ENCODE measurements at regions not wholly inside any gene's neighbourhood (a gene's known extent, or its start where the extent isn't known, plus 50 kb on each side); places are given as distances from the start of the nearest gene placed in this dataset.

DNA sequence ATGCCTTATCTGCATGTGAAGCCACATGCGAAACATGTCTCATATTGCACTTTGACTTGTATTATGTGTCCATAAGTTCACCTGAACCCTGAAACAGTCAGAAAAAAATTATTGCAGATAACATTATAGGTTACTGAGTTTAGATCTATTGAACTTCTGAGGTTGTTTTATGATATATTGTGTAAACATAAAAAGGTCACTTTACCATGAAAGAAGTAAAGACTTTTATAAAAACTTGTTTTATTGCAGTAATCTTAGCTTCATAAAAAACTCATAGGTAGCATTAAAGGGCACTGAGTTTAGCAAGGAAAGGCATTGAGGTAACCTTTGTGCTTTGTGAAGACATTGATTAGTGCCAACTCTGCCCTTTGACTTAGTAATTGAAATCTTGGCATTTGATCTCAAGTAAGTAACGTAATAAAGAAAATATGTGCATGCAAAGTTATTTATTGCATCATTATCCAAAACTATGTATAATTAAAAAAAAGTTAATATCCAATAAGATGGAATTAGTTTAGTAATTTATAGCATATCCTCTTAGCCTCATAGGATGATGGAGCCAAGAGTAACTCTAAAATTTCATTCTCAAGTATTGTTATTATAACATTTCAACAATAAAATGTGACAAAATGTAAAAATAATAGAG, 313.3 kb upstream of the ATP2B1 start:
- DNase-seq (ENCODE audit: low read depth in 3 of 3, low spot score in 2 of 3), result no peak

- DNase-seq (ENCODE audit: low read depth in 3 of 3, low spot score in 2 of 3), result no peak
Observed at GRCh38 chr12:90020881-90021280, 312.2 kb upstream of the ATP2B1 start.

DNA sequence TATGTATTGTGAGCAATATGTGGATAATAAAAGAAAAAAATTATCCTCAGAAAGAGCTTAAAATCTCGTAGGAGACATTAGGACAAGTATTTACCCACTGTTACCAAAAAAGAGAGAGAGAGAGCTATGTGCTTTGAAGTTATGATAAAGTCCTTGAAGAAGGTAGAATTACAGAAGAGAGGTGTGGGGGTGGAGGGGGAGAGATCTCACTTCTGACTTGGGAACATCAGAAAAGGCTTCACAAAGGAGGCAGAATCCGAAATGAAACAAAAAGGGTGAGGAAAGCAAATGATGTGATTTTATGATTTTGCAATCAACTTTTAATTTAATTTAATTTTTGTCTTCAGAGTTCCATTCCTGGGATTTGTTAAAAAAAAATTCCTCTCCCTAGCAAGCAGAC, 311.8 kb upstream of the ATP2B1 start:
- DNase-seq (ENCODE audit: low read depth in 3 of 3, low spot score in 2 of 3), result no peak

DNA sequence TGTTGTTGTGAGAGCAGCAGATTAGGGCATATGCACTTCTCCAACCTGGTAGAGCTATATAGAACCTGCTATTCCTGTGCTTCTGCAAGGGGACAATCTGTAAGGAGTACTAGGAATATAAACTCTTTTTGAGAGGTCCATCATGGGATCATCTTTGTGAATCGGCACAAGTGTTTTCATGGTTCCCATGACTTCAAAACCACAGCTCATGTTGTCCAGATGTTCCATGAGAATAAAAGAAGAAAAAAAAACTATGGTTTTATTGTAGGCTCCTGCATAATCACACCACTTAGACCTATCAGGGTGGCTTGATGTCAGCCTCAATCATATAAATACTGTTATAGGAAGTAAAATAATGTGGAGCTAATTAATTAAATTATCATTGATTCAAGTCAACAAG, 311.4 kb upstream of the ATP2B1 start:
- DNase-seq (ENCODE audit: low read depth in 3 of 3, low spot score in 2 of 3), result no peak

DNA sequence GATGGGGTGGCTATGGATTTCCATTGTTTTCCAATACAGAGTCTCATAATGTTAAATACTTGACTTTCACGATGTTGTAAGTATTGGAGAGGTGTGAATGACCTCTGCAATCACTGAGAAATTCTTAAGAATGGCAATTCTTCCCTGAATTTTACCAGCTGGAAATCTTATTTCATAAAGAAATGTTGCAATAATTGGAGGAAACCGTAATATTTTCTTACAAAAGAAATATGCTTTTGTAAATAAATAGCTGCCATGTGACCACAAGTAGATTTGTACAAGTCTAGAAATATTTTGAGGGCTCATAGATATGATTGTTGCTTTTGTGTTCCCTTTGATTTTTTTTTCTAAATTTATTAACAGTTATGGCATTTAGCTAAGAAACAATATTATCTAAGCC, 308.7 kb upstream of the ATP2B1 start:
- DNase-seq (ENCODE audit: low read depth in 3 of 3, low spot score in 2 of 3), result no peak

GRCh38 chr12:90015228-90015627, 306.6 kb upstream of the ATP2B1 start:
- no peak for DNase-seq (ENCODE audit: low read depth in 3 of 3, low spot score in 2 of 3)

GRCh38 chr12:90013409-90013808, 304.8 kb upstream of the ATP2B1 start:
- DNase-seq (ENCODE audit: low read depth in 3 of 3, low spot score in 2 of 3), result no peak

DNA sequence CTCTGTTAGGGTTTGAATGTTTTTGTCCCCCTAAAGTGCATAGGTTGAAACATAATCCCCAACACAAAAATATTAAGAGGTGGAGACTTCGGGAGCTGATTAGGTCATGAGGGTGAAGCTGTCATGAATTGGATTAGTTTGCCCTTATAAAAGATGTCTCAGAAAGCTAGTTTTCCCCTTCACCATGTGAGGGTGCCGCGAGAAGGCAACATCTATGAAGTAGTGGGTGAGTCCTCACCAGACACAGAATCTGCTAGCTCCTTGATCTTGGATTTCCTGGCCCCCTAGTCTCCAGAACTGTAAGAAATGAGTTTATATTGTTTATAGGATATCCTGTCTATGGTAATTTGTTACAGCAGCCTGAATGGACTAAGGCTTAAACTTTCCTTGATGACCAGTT, 301.5 kb upstream of the ATP2B1 start:
- DNase-seq (ENCODE audit: low read depth in 3 of 3, low spot score in 2 of 3), result no peak

- DNase-seq (ENCODE audit: low read depth in 3 of 3, low spot score in 2 of 3), result no peak
Observed at GRCh38 chr12:90008277-90008676, 299.6 kb upstream of the ATP2B1 start.

GRCh38 chr12:90004319-90005074, 295.9 kb upstream of the ATP2B1 start:
- DNase-seq (ENCODE audit: low read depth in 3 of 3, low spot score in 2 of 3), result no peak

DNA sequence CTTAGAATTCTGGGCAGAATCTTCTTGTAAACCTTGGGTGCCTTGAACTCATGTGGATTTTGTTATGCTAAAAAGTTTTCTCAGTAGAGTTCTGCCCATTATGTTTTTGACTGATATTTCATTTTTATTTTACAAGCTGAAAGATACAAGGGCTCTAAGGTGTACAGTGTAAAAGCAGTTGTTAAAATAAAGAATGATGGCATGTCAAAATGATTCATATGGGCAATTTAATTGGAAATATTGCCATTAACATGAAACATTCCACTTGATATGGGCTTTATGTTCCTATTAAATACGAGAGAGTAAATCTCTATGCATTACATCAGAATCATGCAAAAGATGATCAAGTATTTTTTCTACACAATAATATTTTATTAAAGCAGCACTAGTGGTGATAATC, 295.1 kb upstream of the ATP2B1 start:
- no peak for DNase-seq (ENCODE audit: low read depth in 3 of 3, low spot score in 2 of 3)

- DNase-seq (ENCODE audit: low read depth in 3 of 3, low spot score in 2 of 3), result no peak
Observed at GRCh38 chr12:90000721-90001120, 292.1 kb upstream of the ATP2B1 start.

DNA sequence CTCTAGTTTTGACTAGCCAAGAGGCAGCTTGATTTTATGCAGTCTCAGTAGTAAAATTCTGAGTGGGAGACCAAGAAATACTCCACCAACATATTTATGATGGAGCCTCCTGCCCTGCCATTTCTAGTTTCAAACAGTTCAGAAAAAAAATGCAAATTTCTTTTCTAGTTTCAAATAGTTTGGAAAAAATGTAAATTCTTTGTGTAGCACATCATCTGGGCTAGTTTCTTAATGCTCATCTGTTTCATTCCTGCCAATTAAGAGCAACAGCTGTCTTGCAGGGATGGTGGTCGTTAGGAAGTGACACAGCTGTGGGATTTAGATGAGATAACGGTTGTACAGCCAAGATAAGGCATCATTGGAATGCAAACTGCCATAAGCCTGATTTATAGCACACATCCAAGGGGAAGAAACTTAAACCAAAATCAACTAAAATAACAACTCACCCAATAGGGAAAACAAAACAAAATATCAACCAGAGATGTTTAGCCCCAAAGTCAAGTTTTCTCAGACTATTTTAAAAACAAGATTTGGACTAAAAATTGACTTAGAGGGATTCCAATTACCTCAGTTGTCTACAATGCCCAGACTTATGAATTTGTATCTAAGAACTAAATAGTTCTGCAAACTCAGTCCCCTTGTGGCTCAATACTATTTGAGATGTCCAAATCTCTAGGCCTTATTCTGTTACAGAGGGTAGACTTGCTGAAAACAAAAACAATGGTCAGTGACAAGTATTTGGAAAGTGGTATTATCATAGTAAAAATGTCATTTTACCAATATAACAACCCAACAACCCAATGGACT, 291.3 kb upstream of the ATP2B1 start:
- no peak for DNase-seq (ENCODE audit: low read depth in 3 of 3, low spot score in 2 of 3)

DNA sequence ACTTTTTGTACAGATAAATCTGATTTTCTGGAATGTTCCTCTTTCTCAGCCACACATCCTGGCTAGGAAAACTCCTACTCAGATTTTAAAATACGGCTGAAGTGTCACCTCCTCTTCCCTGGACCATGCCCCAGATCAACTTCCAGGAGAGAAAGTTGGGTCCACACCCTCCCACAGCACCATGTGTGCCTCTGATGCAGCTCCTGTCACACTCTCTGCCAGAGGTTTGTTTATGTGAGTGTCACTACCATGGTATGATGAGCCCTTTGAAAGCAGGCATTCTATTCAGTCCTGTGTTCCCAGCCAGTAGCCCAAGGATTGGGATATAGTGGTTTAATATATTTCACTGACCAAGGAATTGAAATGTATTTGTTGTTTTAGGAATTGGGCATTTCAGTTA, 287.2 kb upstream of the ATP2B1 start:
- no peak for DNase-seq (ENCODE audit: low read depth in 3 of 3, low spot score in 2 of 3)

DNA sequence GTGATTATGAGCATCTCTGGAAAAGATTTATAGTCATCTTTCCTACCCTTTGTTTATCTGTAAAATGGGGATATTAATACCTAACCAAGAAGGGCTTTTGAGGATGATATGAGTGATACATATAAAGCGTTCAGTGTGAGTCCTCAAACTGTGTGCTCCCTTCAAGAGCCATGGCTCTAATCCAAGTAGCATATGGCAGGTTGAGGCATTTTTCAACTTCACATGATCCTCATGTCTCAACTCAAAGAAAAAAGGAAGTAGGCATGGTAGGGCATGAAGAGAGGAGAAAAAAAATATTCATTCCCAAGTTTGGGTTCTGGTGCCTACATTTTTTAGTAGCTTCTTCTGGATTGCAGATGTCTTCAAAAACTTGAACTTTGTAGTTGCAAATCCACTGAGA, 286.3 kb upstream of the ATP2B1 start:
- no peak for DNase-seq (ENCODE audit: low read depth in 3 of 3, low spot score in 2 of 3)

GRCh38 chr12:89993632-89994031, 285.0 kb upstream of the ATP2B1 start:
- no peak for DNase-seq (ENCODE audit: low read depth in 3 of 3, low spot score in 2 of 3)

DNA sequence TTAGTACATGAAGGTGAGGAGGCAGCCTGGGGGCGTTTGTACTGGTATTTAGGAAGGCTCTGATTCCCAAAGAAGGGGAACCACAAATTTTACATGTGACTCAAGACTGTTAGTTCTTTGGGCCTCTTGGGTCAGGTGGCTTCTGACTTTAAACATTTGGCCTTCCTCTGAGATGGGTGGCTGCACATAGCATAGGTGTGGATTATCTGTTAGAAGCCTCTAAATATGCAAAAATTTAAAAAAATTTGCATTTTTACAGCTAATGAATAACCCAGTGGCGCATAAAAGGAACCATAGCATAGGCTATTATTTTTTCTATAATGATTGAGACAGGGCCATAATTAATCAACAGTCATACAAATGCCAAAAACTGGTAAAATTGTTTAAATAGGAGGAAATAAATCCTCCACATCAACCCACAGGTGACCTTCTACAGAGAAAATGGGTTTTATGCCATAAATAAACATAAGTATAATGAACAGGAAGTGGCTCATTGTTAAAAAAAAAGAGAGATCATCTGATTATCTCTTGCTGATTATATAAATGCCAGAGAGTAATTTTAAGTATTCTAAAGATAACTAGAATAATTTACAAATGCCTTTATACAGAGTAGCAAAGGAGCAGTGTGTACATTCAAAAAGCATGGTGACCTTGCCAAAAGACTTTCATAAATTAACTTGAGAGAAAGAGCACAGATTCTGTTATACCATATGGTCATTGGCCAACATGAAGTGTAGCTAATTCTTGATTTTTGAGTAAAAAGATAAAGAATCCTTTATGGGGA, 284.2 kb upstream of the ATP2B1 start:
- DNase-seq (ENCODE audit: low read depth in 3 of 3, low spot score in 2 of 3), result no peak

DNA sequence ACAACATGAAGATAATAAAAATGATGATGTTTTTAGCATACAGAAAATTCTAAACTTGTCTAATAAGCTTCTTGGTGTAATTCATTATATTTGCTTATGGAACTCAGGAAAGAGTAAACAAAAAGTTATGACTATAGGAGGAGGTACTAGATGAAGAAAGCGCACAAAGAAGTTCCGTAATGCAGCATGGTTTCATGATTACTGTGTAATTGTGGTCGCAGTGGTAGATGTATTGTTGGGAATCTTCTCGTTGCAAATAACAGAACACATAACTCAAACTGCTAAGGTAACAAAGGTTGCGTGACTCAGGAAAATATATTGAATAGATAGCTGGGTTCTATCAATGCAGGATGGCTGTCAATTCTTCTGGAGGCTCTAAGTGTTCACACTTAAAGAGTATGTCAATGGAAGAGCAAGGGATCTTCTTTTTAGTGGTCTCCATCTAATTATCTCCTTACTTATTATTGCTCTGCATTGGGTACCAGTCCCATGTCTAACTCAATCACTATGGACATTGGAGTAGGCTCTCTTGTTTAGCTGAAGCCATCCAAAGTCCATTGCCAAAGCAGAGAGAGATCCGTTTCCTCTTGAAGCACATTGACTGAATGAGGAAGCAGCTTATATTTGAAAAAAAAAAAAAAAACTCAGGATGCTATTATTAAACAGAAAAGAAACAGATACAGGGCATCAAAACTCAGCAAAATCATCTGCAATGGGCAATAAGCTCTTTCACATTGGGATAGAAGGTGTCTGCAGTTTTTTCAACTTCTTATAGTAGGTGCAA, 283.4 kb upstream of the ATP2B1 start:
- DNase-seq (ENCODE audit: low read depth in 3 of 3, low spot score in 2 of 3), result no peak

DNA sequence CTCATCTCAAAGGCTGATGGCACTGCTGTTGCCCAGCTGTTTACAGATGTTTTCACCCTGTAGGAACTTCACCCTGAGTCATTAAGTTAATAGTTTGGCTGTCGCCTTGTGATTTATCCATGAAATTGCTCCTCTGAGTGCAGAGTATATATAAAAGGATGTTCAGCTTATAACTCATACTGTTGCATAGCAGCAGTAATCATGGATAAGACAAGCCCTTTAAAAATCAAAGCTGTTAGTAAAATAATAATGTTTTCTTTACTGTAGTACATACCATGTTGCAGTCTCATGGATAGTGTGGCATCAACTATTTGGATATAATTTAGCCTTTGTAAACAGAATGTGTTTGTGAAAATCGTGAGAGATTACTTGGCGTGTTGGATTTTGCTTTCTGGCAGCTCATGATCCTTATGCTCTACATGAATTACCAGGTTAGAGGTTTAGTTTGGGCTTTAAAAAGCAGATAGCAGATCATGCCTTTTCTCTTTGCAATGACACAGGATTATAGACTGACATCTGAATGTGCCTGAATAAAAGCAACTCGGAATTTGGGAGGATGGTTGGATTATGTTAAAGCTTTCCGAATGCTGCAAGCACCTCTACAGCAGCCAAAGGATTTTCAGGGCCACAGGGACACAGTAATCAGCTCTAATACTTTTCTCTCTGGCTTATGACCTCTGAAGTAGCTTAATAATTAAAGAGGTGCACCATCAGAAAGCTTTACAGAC, 279.7 kb upstream of the ATP2B1 start:
- no peak for DNase-seq (ENCODE audit: low read depth in 3 of 3, low spot score in 2 of 3)

DNA sequence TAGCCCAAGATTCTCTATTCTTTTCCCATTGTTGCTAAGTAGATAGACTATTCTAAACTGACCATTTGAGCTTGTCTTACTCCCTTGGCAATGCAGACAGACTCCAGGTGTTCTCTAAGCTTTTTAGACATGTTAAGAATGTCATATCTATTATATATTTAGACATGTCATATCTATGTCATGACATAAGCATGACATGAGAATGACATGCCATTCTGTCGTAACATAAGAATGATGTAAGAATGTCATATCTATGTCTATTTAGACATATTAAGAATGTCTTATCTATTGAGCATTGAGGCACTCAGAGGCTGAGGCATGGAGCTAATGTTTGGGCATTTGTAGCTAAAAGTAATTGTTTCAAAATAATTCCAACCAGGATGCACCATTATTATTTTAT, 277.3 kb upstream of the ATP2B1 start:
- DNase-seq (ENCODE audit: low read depth in 3 of 3, low spot score in 2 of 3), result no peak

Data from right renal cortex interstitium (tissue), 3 donors.